ENCODE measurements at regions not wholly inside any gene's neighbourhood (a gene's known extent, or its start where the extent isn't known, plus 50 kb on each side); places are given as distances from the start of the nearest gene placed in this dataset.

- DNase-seq: no peak
Observed at GRCh38 chr6:100130630-100131029, 136.6 kb upstream of the MCHR2 start.

- DNase-seq: no peak
Observed at GRCh38 chr6:100126790-100127484, 132.9 kb upstream of the MCHR2 start.

- DNase-seq: no peak
Observed at GRCh38 chr6:100121854-100122609, 128.0 kb upstream of the MCHR2 start.

GRCh38 chr6:100119261-100119660, 125.2 kb upstream of the MCHR2 start:
- DNase-seq: no peak

GRCh38 chr6:100118301-100118700, 124.3 kb upstream of the MCHR2 start:
- DNase-seq: no peak

GRCh38 chr6:100117680-100118079, 123.7 kb upstream of the MCHR2 start:
- DNase-seq: no peak

GRCh38 chr6:100116411-100117194, 122.6 kb upstream of the MCHR2 start:
- peak; percentile 14 to 38 for DNase-seq

GRCh38 chr6:100115407-100116101, 121.5 kb upstream of the MCHR2 start:
- no peak for DNase-seq

- DNase-seq: no peak
Observed at GRCh38 chr6:100112855-100113508, 119.0 kb upstream of the MCHR2 start.

- no peak for DNase-seq
Observed at GRCh38 chr6:100105919-100106529, 112.0 kb upstream of the MCHR2 start.

- no peak for DNase-seq
Observed at GRCh38 chr6:100105138-100105537, 111.1 kb upstream of the MCHR2 start.

- no peak for DNase-seq
Observed at GRCh38 chr6:100103931-100104330, 109.9 kb upstream of the MCHR2 start.

- DNase-seq: no peak
Observed at GRCh38 chr6:100103194-100103593, 109.2 kb upstream of the MCHR2 start.

- no peak for DNase-seq
Observed at GRCh38 chr6:100101644-100102043, 107.6 kb upstream of the MCHR2 start.

GRCh38 chr6:100100776-100101175, 106.8 kb upstream of the MCHR2 start:
- no peak for DNase-seq

GRCh38 chr6:100099189-100100074, 105.4 kb upstream of the MCHR2 start:
- peak in 1 of 2 donors; percentile 63 for DNase-seq

- DNase-seq: no peak
Observed at GRCh38 chr6:100096936-100097335, 102.9 kb upstream of the MCHR2 start.

- DNase-seq: no peak
Observed at GRCh38 chr6:100096341-100096740, 102.3 kb upstream of the MCHR2 start.

- no peak for DNase-seq
Observed at GRCh38 chr6:100093405-100093804, 99.4 kb upstream of the MCHR2 start.

GRCh38 chr6:100088009-100088408, 94.0 kb upstream of the MCHR2 start:
- no peak for DNase-seq

- DNase-seq: no peak
Observed at GRCh38 chr6:100084991-100085364, 91.0 kb upstream of the MCHR2 start.

All from hippocampal formation (tissue), 2 donors.